DLD1 (cell line): ENCODE measurements at regions not wholly inside any gene's neighbourhood (a gene's known extent, or its start where the extent isn't known, plus 50 kb on each side); places are given as distances from the start of the nearest gene placed in this dataset.

ENCODE experiments used
- in situ Hi-C: cut with HindIII; loops from 2 replicates; pipeline ENCODE4 v1.10.0; 2017; ENCODE audit warnings: low sequenced_read_pairs

DNA sequence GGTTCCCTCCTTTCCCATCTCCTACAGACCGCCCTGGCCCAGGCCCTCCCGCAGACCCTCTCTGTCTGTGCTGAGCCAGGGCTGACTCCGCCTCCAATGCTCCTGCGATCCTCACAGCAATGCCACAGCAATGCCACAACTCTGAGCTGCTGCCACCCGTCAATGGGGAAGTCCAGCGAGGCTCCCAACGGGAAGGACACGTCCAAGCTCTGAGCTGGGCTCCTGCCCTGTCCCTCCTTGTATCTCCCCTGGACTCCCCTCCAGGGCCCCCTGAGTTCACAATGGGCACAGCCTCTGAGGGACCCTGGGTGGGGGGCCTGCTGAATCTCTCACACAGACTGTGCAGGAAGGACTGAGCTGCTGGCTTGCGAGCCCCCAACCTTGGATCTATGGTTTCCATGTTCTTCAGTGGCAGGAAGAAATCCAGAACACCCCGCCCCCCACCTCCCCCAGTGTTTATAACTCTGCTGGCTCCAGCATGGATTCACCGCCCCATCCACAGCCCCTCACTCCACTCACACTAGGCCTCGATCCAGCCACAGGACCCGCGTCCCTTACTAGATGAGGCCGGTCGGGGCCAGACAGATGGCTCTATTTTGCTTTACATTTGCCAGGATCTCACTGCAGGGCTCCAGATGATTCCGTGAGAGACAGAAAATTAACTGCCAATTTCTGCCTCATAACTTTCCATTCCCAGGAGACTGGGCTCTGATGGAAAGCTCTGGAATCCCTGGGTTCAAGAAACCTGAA lies 338.0 kb downstream of the MATN1 start:
- in situ Hi-C loops: no loop called here

- in situ Hi-C loops: no loop called here
Observed at GRCh38 chr1:30384286-30385245, 338.8 kb downstream of the MATN1 start.

GRCh38 chr1:30383221-30383711 lies 340.1 kb downstream of the MATN1 start:
- in situ Hi-C loops: no loop called here

GRCh38 chr1:30382496-30382895 lies 340.9 kb downstream of the MATN1 start:
- in situ Hi-C loops: no loop called here

DNA sequence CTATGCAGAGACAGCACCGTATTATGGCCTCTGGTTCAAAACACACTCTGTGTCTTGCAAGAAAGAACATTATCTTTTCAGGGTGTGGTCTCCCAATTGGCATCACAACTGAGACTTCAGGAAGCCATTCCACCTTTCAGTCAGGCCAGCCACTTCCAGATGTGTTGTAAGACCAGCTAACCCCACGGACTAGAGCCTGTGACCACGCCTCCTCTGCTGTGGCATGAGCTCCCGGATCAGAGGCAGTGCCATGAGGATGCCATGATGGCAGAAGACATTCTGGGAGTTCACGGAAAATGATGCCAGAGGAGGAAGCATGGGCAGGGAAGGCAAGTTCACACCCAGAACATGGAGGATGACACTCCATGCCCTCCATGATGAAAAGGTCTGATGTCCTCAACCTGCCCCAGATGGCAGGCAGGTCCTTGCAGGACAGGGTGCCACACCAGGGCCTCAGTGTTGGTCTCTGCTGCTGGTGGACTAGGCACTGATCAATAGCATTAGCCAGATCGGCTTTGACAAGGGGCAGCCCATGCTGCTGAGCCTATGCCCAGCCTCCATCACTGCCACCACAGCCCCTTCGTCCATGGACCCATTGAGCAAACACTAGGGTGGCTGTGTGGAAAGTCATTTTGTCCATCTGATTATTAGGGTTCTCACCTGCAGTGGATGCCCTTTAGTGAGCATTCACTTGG lies 341.6 kb downstream of the MATN1 start:
- in situ Hi-C loops: no loop called here

DNA sequence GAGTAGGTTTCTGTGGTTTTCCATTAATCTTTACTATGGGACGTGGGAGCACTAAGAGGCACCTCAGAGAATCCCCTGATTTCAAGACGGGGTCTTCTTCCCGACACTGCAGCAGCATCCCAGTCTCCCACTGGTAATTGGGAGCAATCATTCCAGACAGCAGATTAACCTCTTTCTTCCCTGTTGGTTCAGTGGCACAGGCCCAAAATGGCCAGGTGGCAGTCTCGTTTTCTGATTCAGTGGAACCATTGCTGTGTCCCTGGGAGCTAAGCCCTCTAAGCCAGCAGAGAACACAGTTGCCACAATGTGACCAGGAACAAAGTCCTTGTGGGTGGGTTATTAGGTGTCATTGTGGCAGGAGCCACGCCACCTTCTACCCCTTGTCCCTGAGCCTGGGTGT lies 342.1 kb downstream of the MATN1 start:
- in situ Hi-C loops: no loop called here

DNA sequence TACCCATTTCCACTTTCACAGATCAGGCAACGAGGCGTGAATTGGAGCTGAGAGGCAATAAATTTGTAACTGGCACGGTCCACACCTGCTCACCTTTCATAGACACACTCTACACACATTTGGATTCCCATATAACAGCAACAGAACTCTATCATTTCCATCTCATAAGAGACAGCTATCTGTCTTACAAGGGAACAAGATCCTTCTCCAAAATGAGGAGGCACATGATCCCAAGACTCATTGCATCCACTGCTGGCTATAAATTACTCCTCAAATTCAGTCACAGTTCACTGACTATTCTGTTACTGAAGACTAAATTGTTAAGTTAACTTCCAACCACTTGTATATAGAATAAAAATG lies 342.8 kb downstream of the MATN1 start:
- in situ Hi-C loops: no loop called here

DNA sequence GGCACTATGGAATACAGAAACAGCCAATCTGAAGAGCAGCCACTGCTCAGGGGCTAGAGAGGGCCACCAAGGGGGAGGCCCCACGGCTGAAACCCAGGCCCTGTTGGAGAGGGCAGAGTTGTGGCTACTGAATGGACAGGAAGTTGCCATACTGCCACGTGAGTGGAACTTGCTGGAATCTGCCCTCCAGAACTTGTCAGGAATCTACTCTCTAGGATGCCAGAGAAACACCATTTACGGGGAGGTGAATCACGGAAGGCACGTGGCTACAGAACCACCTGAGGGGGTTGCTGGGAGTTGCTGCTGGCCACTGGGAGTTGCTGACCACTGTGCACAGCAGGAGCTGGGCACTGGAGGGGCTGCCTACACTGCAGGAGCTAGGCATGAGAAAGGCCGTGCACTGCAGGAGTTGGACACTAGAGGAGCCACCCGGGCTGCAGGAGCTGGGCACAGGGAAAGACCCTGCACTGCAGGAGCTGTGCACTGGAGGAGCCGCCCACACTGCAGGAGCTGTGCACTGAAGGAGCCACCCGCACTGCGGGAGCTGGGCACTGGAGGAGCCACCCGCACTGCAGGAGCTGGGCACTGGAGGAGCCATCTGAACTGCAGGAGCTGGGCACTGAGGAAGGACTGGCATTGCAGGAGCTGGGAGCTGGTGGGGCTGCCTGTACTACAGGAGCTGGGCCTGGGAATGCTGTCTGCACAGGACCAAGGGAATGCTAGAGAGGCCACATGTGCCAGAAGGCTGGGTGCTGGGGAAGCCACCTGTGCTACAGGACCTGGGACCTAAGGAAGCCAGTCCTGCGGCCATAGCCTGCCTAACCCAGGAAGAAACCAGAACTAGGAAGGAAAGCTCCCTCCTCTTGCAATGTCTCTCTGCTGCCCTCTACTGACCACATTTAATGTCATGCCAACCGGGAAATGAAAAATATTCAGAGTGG lies 343.4 kb downstream of the MATN1 start:
- in situ Hi-C loops: no loop called here

- in situ Hi-C loops: no loop called here
Observed at GRCh38 chr1:30378991-30379581, 344.3 kb downstream of the MATN1 start.

DNA sequence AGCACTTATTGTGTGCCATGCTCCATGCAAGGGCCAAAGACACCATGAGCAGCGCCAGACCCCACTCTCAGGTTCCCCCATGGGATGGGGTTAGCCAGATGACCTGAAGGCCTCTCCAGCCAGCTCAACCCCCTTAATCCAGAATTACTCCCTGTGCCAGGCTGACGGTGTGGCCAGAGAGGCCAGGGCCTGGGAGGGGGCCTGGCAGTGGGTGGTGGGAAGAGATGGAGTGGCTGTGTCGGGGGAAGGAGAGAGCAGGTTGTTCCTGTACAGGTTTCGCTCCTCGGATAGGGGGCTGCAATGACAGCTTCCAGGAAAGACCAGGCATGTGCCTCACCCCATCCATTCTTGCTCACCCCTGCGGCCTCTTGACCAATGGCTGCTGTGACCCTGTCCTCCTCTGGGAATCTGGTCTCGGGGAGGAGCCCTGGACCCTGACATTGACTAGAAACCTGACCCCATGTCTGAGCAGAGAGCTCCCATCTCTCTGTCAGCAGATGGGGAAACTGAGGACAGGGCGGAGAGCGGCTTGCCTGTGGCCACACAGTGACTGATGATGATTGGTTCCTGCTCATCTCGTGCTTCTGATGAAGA lies 345.3 kb downstream of the MATN1 start:
- in situ Hi-C loops: no loop called here

GRCh38 chr1:30377230-30378002 lies 346.0 kb downstream of the MATN1 start:
- in situ Hi-C loops: no loop called here

DNA sequence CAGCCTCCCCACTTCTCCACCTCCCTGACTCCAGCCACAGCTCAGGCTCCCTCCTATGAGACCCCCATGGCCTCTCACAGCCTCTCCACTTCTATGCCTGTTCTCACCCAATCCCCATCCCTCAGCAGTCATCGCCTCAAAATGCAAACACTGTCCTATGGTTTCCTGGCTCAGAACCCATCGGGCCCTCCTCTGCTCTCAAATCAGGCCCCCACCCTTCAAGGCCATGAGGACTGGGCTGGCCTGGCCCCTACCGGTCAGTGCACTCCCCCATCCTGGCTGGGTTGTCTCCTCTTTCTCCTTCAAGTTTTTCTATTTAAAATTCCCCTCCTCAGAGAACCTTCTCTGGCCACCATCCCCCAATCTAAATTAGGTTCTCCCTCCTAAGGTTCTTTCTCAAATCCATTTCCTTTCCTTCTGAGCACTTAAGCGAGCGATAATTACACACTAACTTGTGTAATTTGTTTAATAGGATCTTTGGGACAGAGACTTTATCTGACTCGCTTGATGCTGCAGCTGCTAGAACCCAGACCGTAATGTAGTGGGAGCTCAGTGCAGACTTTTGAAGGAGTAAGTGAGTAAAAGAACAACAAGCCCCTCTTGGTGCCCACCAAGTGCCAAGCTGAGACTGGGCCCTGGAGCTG lies 347.2 kb downstream of the MATN1 start:
- in situ Hi-C loops: no loop called here

DNA sequence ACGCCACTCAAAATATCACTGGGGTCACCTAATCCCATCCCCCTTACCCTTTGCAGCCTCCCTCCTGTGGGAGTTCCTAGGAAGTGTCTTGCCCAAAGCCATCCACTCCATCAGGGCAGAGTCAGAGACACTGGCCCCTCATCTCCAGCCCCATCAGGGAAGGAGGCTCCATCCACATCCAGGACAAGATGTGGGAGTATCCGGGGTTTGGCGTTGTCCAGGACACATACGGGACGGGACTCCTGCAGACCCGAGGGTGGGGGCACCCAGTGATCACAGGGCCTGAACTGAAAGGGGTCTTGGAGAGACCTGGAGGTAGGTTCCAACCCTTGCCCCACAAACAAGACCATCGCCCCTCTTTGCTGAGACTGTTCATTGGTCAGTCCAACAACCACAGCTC lies 348.2 kb downstream of the MATN1 start:
- in situ Hi-C loops: no loop called here

- in situ Hi-C loops: no loop called here
Observed at GRCh38 chr1:30374400-30375070, 348.9 kb downstream of the MATN1 start.

DNA sequence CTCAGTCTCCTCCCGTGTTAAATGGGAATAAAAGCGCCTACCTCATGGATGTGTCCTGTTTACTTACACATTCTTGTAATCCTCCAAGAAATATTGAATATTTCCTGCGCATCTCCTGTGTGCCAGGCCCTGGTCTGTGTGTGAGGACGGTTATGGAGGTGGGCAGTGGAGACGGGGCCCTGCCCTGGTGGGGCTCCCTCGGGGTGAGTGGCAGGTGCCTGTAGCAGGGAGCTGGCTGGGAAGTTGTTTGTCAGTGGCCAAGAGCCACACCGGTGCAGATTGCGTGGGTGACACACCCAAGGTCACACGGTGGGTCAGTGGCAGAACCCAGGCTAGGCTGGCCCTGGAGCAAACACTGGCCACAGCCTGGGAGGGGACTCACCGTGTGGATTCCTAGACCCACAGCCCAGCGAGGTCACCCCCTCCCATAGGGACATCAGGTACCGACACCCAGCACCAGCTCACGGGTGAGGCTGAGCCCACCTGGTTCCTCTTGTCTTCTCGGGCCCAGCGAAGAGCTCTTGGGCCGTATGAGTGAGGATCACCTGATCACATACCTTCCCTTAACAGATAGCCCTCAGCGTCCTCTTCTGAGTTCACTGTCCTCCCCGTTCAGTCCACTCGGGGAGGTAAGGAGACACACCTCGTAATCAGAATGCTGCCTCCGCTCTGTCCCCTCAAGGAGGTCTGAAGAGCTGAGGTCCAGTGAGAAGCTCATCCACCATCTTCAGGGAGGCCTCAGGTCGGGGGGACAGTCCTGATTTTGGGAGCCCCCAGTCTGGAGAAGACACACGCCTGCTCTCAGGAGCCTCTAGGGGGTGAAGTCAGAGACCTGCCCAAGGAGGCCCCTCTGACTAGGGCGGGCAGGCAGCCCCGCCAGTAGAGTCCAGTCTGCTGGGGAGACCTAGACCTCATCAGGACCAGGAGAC lies 349.6 kb downstream of the MATN1 start:
- in situ Hi-C loops: no loop called here

- in situ Hi-C loops: no loop called here
Observed at GRCh38 chr1:30372792-30373433, 350.5 kb downstream of the MATN1 start.
